ENCODE measurements at regions not wholly inside any gene's neighbourhood (a gene's known extent, or its start where the extent isn't known, plus 50 kb on each side); places are given as distances from the start of the nearest gene placed in this dataset.
"Not testable (repeated sequence)": the region's sequence is repeated elsewhere in the genome, so short reads cannot be mapped to it uniquely, and the experiment has no call there.

DNA sequence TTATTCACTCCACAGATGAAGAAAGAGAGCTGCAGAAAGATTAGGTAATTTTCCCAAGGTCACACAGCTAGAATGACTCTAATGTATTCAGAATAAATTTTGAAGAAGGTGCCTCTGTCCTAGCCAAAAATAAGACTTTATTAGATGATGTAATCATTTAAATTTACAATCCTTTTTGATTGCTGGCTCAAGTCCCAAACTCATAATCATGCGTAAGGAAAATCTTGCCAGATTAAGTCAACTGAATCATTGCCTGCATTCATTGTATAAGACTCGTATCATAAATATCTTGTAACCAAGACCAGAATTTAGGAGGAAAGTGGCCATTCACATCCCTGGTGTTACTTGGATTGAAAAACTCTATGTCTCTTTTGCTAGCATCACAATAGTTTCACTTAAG, 53.1 kb upstream of the STK39 start:
- no peak for DNase-seq

GRCh38 chr2:168304024-168304681, 56.8 kb upstream of the STK39 start:
- DNase-seq: no peak

GRCh38 chr2:168307379-168307778, 60.0 kb upstream of the STK39 start:
- DNase-seq: no peak

GRCh38 chr2:168310580-168310979, 63.2 kb upstream of the STK39 start:
- no peak for DNase-seq

DNA sequence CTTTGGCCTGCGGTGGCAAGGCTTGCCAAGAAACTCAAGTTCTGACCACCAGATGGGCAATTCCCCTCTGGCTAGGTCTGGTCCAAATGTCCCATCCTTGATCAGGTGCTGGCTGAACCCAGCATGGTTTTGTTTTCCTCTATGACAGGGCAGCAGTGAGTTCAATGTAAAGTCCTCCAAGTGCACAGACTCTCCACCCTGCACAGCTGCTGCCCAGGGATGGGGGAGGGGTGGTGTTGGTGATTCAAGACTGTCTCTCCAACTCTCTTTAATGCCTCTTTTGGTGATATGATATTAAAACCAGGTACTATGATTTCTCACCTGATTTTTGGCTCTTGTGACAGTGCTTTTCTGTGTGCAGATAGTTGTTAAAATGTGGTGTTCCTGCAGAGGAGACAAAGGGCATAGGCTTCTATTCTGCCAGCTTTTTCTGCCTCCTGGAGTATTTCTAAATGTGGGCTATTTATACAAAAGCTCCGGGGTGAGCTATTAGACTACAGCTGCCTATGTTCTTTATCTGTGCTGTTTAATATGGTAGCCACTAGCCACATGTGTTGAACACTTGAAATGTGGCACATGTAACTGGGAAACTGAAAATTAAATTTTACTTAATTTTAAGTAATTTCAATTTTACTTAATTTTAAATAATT, 64.0 kb upstream of the STK39 start:
- no peak for DNase-seq

DNA sequence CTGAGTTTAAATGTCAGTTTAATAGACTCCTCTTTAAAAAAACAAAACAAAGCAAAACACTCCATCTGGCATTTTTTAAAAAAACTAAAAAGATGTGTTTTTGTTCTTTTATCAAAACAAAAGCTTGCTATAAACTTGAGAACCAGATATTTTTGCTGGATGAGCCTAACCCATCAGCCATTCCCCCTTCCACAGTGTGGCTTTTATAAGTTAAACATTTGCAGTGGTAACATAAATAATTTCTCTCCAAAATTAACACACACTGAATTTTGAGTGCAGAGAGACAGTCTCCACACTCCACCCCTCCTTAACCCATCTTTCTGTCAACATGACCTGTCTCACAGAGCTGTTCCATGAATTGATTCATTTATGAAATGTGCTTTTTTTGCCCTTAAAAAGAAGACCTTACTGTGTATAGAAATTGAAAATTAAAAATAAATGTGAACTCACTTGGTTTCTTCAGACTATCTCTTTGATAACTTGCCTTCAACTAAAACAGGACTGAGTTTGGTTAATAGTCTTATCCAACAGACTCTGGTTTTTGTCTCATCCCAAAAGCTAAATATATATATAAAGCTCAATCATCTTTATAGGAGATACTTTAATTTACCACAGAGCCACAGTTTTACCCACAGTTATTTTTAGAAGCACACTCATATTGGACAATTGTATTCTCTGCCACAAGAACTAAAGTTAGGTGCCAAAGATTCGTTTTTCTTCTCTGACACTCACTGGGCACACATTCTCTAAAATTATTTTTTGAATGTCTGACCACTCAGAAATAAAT, 64.8 kb upstream of the STK39 start:
- DNase-seq: no peak

DNA sequence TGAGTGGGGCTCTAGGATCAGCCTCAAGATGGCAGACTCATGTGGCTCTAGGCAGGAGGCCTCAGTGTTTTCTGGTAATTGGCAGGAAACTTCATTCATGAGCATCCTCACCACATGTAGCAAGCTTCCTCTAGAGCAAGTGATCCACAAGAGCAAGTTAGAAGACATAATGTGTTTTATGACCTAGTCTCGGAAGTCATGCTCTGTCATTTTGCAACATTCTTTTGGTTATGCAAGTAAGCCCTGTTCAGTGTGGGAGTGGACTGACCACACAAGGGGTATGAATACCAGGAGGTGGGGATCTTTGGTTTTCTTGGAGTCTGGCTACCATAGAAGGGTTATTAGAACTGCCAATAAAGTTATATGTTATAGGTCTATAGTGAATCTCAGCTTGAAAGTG, 66.8 kb upstream of the STK39 start:
- no peak for DNase-seq

- DNase-seq: no peak
Observed at GRCh38 chr2:168315331-168316072, 68.1 kb upstream of the STK39 start.

DNA sequence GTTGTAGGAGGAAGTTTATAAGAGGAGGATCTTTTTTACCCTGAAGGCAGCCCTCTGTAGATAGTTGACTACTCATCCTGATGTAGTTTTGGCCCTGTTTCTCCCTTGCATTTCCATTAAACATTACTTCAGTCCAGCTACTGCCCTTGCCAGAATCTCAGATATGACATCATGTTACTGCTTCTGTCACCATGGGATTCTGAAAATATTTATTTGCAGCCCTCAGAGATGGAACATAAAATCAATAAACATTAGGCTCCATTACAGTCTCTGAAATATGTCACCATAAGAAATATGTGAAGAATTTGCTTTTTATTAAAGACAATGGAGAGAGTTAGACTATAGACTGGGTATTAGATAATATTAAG, 68.7 kb upstream of the STK39 start:
- DNase-seq: no peak

GRCh38 chr2:168317282-168317681, 69.9 kb upstream of the STK39 start:
- DNase-seq: no peak

DNA sequence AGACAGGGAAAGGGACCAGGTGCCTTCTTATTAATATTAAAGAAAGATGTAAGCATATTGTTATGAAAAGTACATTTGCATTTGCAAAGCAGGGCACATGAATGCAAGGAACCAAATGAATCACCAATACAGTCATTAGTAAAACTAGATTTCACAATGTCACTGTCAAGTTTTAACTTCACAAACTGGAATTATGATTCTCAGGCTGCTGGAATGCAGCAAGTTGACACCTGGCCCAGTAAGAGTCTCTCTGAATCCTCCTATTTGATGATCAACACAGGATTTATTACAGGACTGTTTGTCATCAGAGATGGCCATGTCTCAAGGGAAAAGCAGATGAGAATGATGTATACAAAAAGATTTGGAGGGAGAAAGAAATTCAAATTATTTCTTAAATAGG, 72.9 kb upstream of the STK39 start:
- DNase-seq: no peak

DNA sequence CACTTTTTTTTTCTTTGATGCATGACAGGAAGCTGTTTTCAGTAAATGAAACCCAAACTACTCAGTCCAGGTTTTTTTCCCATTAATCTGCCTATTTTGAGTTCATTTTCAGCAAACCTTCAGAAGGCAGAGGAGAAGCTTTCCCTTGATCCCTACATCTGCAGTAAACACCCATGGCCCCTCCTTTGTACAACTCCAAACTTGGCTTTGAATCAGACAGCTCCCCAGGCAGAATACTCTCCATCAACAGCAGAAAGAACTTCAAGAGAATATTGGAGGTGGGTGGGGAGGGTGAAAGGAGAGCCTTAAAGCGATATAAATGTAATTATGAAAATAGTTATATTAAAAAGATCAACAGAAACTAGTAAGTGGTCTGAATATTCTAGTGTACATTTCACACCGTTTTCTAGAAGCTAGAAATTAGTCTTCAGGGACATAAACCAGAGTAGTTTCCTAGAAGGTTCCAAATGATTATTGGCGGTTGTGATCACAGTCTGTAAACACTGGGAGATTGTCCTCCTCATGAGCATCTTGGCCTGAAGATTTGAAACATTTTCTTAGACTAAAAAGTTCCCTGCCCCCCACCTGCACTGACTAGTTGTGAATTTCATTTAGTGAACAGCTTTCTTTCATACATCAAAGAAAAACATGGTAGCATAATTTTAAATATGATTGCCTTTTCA, 75.1 kb upstream of the STK39 start:
- DNase-seq: no peak

- DNase-seq: peak in 1 of 5 donors; percentile 22
Observed at GRCh38 chr2:168323529-168324021, 76.2 kb upstream of the STK39 start.

- DNase-seq: no peak
Observed at GRCh38 chr2:168326572-168326971, 79.2 kb upstream of the STK39 start.

GRCh38 chr2:168327328-168327727, 79.9 kb upstream of the STK39 start:
- no peak for DNase-seq

GRCh38 chr2:168328421-168328820, 81.0 kb upstream of the STK39 start:
- DNase-seq: no peak

- DNase-seq: peak in 1 of 5 donors; percentile 14
Observed at GRCh38 chr2:168330624-168331423, 83.4 kb upstream of the STK39 start.

- DNase-seq: not testable (repeated sequence)
Observed at GRCh38 chr2:168335254-168335653, 87.9 kb upstream of the STK39 start.

GRCh38 chr2:168336786-168337388, 89.5 kb upstream of the STK39 start:
- DNase-seq: peak; percentile 21 to 44 (median 29)

- no peak for DNase-seq
Observed at GRCh38 chr2:168338292-168338691, 90.9 kb upstream of the STK39 start.

- DNase-seq: no peak
Observed at GRCh38 chr2:168338803-168339437, 91.5 kb upstream of the STK39 start.

Measured in T-helper 1 cell (primary cell).